ENCODE measurements at regions not wholly inside any gene's neighbourhood (a gene's known extent, or its start where the extent isn't known, plus 50 kb on each side); places are given as distances from the start of the nearest gene placed in this dataset.

GRCh38 chr15:85955501-85956391 lies 123.9 kb upstream of the AGBL1 start:
- no peak for TF ChIP-seq CTCF (IDR thresholded peaks at IDR 0.05)
- TF ChIP-seq EZH2 (IDR thresholded peaks at IDR 0.05; ENCODE audit: borderline replicate concordance, insufficient read depth, low read depth, low read length, poor library complexity, severe bottlenecking): no peak

Data from B cell (primary cell).